ENCODE measurements at regions not wholly inside any gene's neighbourhood (a gene's known extent, or its start where the extent isn't known, plus 50 kb on each side); places are given as distances from the start of the nearest gene placed in this dataset.

DNA sequence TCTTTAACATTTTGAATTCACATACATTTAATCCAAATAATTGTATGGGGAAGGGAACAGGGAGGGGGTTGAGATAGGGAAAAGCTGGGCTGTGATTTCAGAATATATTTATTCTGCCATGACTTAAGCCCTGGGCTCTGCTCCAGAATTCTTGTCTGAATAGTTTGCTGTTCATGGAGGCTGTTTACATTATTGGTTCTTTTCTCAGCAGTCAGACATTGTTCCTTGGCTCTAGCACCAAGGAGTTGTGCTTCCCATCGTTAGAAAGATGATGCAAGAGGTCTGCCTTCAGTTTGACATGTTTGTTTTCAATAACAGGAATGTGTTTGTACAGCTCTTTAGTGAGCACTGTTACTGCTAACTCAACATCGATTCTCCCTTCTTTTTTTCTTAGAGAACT is 198.8 kb upstream of the CDYL start:
- TF ChIP-seq, protein P1, sequence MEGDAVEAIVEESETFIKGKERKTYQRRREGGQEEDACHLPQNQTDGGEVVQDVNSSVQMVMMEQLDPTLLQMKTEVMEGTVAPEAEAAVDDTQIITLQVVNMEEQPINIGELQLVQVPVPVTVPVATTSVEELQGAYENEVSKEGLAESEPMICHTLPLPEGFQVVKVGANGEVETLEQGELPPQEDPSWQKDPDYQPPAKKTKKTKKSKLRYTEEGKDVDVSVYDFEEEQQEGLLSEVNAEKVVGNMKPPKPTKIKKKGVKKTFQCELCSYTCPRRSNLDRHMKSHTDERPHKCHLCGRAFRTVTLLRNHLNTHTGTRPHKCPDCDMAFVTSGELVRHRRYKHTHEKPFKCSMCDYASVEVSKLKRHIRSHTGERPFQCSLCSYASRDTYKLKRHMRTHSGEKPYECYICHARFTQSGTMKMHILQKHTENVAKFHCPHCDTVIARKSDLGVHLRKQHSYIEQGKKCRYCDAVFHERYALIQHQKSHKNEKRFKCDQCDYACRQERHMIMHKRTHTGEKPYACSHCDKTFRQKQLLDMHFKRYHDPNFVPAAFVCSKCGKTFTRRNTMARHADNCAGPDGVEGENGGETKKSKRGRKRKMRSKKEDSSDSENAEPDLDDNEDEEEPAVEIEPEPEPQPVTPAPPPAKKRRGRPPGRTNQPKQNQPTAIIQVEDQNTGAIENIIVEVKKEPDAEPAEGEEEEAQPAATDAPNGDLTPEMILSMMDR (IDR thresholded peaks at IDR 0.05), result no peak
- TF ChIP-seq POLR2A (IDR thresholded peaks at IDR 0.05), result no peak
- TF ChIP-seq EP300 (IDR thresholded peaks at IDR 0.05), result peak in 1 of 4 donors; percentile 84
